Kidney (tissue), 13 donors: ENCODE measurements at regions not wholly inside any gene's neighbourhood (a gene's known extent, or its start where the extent isn't known, plus 50 kb on each side); places are given as distances from the start of the nearest gene placed in this dataset.

Source experiments
- DNase-seq, 5 donors: peaks; one replicate each; pipeline ENCODE4 v3.0.0-alpha.2; 2013 to 2020
- FAIRE-seq: peaks from 2 replicates; lab custom pipeline; 2012; peaks lifted over from hg19 to GRCh38; lab: Jason Lieb, UNC
- H3K27ac ChIP-seq, 2 donors: one replicate each; pipeline ENCODE4 v1.7.0; 2013; ENCODE audit warnings: low read depth in 2 of 2, low read length in 2 of 2, inconsistent platforms in 1 of 2
- H3K27me3 ChIP-seq: one replicate; pipeline ENCODE4 v1.7.1; 2013; ENCODE audit warnings: low read length, inconsistent platforms; ENCODE audit not compliant: control insufficient read depth, insufficient read depth
- H3K36me3 ChIP-seq, 3 donors: one replicate each; pipeline versions ENCODE4 v1.7.0 to v1.7.1; 2013; ENCODE audit warnings: low read length in 3 of 3, control low read depth in 1 of 3, inconsistent platforms in 1 of 3; ENCODE audit not compliant: insufficient read depth in 3 of 3, control insufficient read depth in 2 of 3
- H3K4me1 ChIP-seq, 3 donors: one replicate each; pipeline versions ENCODE4 v1.7.0 to v1.7.1; 2013; ENCODE audit warnings: low read length in 3 of 3, inconsistent platforms in 1 of 3, low read depth in 1 of 3; ENCODE audit not compliant: control insufficient read depth in 2 of 3, insufficient read depth in 2 of 3
- H3K4me3 ChIP-seq, 3 donors: one replicate each; pipeline versions ENCODE4 v1.7.0 to v1.8.1; 2013; ENCODE audit warnings: low read length in 3 of 3, control low read depth in 1 of 3, inconsistent platforms in 1 of 3
- H3K9ac ChIP-seq, 3 donors: one replicate each; pipeline versions ENCODE4 v1.7.0 to v1.7.1; 2013; ENCODE audit warnings: low read length in 3 of 3, control low read depth in 1 of 3, inconsistent platforms in 1 of 3
- H3K9me3 ChIP-seq, 3 donors: one replicate each; pipeline versions ENCODE4 v1.7.0 to v1.7.1; 2013; ENCODE audit warnings: low read length in 3 of 3, control low read depth in 1 of 3, inconsistent platforms in 1 of 3; ENCODE audit not compliant: control insufficient read depth in 2 of 3, insufficient read depth in 1 of 3
- CTCF ChIP-seq: IDR thresholded peaks from 3 replicates; pipeline ENCODE4 v1.5.1; 2012; ENCODE audit warnings: mild to moderate bottlenecking, moderate library complexity, borderline replicate concordance; ENCODE audit not compliant: insufficient read depth; ENCODE audit errors: extremely low read depth
- intact Hi-C: fragments of 100-400 bp; cut with DNase I; formaldehyde crosslinking; loops from one replicate; pipeline ENCODE4 v1.11.1; 2022
- donor health status: control.
- donor health status: control.
- donor health status: control.
- donor health status: control.
- donor health status: control.
- donor health status: DM: yes; HTN: yes; CAD: no.
- donor health status: Normal renal cell carcinoma (clear cell type).

- no peaks in the 10 kb centered on the region for H3K27me3 ChIP-seq
- no peak for DNase-seq
- no peaks in the 10 kb centered on the region for H3K9me3 ChIP-seq
- H3K4me3 ChIP-seq = no peak overlapping the region
- H3K9ac ChIP-seq = no peak overlapping the region
- H3K4me1 ChIP-seq = no peaks in the 10 kb centered on the region
- no peak overlapping the region for H3K27ac ChIP-seq
- TF ChIP-seq CTCF = no peak
- no peaks in the 10 kb centered on the region for H3K36me3 ChIP-seq
- no peak for FAIRE-seq
- intact Hi-C loops = no loop called here
These were observed 587.3 kb upstream of the ID2 start for GRCh38 chr2:8094526-8094925.

- intact Hi-C loops = no loop called here
- Histone ChIP-seq H3K4me3 (no peak overlapping the region), H3K27ac (no peak overlapping the region), H3K9me3 (no peaks in the 10 kb centered on the region), H3K27me3 (no peaks in the 10 kb centered on the region), H3K4me1 (no peaks in the 10 kb centered on the region), H3K36me3 (no peaks in the 10 kb centered on the region), H3K9ac (no peak overlapping the region)
- FAIRE-seq (no peak), DNase-seq (no peak)
- TF ChIP-seq CTCF = no peak
These were observed 585.9 kb upstream of the ID2 start for GRCh38 chr2:8095978-8096377.

- DNase-seq (no peak), FAIRE-seq (no peak)
- no peaks in the 10 kb centered on the region for H3K27me3 ChIP-seq
- H3K4me3 ChIP-seq = no peak overlapping the region
- no peak for TF ChIP-seq CTCF
- H3K4me1 ChIP-seq = no peaks in the 10 kb centered on the region
- no peaks in the 10 kb centered on the region for H3K36me3 ChIP-seq
- no peak overlapping the region for H3K9ac ChIP-seq
- intact Hi-C loops = no loop called here
- H3K9me3 ChIP-seq = no peaks in the 10 kb centered on the region
- no peak overlapping the region for H3K27ac ChIP-seq
These were observed 585.4 kb upstream of the ID2 start for GRCh38 chr2:8096484-8096883.
